ENCODE measurements at regions not wholly inside any gene's neighbourhood (a gene's known extent, or its start where the extent isn't known, plus 50 kb on each side); places are given as distances from the start of the nearest gene placed in this dataset.
"Not testable (repeated sequence)": the region's sequence is repeated elsewhere in the genome, so short reads cannot be mapped to it uniquely, and the experiment has no call there.

- no peak for DNase-seq (ENCODE audit: low spot score)
These were observed 171.0 kb downstream of the QRSL1 start for GRCh38 chr6:106800379-106800778.

GRCh38 chr6:106799031-106799894 is 169.9 kb downstream of the QRSL1 start:
- peak; percentile 38 for DNase-seq (ENCODE audit: low spot score)

- no peak for DNase-seq (ENCODE audit: low spot score)
These were observed 167.8 kb downstream of the QRSL1 start for GRCh38 chr6:106797186-106797585.

- DNase-seq (ENCODE audit: low spot score): no peak
These were observed 167.4 kb downstream of the QRSL1 start for GRCh38 chr6:106796781-106797180.

GRCh38 chr6:106794129-106794528 is 164.8 kb downstream of the QRSL1 start:
- DNase-seq (ENCODE audit: low spot score): no peak

- DNase-seq (ENCODE audit: low spot score): no peak
These were observed 163.3 kb downstream of the QRSL1 start for GRCh38 chr6:106792536-106793236.

GRCh38 chr6:106790935-106791334 is 161.6 kb downstream of the QRSL1 start:
- no peak for DNase-seq (ENCODE audit: low spot score)

GRCh38 chr6:106790149-106790770 is 160.9 kb downstream of the QRSL1 start:
- no peak for DNase-seq (ENCODE audit: low spot score)

- DNase-seq (ENCODE audit: low spot score): no peak
These were observed 160.2 kb downstream of the QRSL1 start for GRCh38 chr6:106789428-106790148.

- DNase-seq (ENCODE audit: low spot score): no peak
These were observed 159.4 kb downstream of the QRSL1 start for GRCh38 chr6:106788761-106789160.

- peak; percentile 65 for DNase-seq (ENCODE audit: low spot score)
These were observed 158.2 kb downstream of the QRSL1 start for GRCh38 chr6:106787327-106788196.

GRCh38 chr6:106785298-106785697 is 155.9 kb downstream of the QRSL1 start:
- no peak for DNase-seq (ENCODE audit: low spot score)

- DNase-seq (ENCODE audit: low spot score): peak; percentile 27
These were observed 154.5 kb downstream of the QRSL1 start for GRCh38 chr6:106783640-106784566.

GRCh38 chr6:106782536-106783285 is 153.3 kb downstream of the QRSL1 start:
- DNase-seq (ENCODE audit: low spot score): no peak

- DNase-seq (ENCODE audit: low spot score): not testable (repeated sequence)
These were observed 150.2 kb downstream of the QRSL1 start for GRCh38 chr6:106779552-106779951.

- DNase-seq (ENCODE audit: low spot score): no peak
These were observed 149.6 kb downstream of the QRSL1 start for GRCh38 chr6:106778943-106779342.

- no peak for DNase-seq (ENCODE audit: low spot score)
These were observed 144.7 kb downstream of the QRSL1 start for GRCh38 chr6:106773996-106774629.

GRCh38 chr6:106773522-106773921 is 144.1 kb downstream of the QRSL1 start:
- DNase-seq (ENCODE audit: low spot score): no peak
